NCI-H1105 (cell line): ENCODE measurements at regions not wholly inside any gene's neighbourhood (a gene's known extent, or its start where the extent isn't known, plus 50 kb on each side); places are given as distances from the start of the nearest gene placed in this dataset.
A peak's percentile ranks its signal among the peaks of the same experiment; 100 is the strongest.

ENCODE experiments used
- DNase-seq: peaks from one replicate; lab custom pipeline; 2025; lab: John Stamatoyannopoulos, UW

GRCh38 chr4:58688568-58688967, 1578.4 kb upstream of the IGFBP7 start:
- no peak for DNase-seq

DNA sequence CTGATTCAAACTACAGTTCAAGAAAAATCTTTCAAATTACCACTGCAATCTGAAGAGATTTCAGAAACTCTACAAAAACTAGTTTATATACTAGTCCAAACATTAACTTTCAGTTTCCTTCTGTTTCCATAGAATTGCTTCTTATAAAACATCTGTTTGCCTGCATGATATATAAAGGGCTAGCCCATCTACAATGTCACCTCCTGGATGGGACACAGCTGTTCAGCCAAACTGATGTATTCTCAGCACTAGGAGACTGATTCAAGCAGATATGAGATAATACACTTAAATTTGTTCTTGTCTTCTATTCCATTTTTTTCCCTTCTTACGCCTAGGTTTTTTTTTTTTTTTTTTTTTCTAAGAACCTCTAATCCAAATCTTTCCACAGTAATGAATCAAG, 1569.7 kb upstream of the IGFBP7 start:
- no peak for DNase-seq

- no peak for DNase-seq
These were observed 1568.9 kb upstream of the IGFBP7 start for GRCh38 chr4:58679051-58679450.

DNA sequence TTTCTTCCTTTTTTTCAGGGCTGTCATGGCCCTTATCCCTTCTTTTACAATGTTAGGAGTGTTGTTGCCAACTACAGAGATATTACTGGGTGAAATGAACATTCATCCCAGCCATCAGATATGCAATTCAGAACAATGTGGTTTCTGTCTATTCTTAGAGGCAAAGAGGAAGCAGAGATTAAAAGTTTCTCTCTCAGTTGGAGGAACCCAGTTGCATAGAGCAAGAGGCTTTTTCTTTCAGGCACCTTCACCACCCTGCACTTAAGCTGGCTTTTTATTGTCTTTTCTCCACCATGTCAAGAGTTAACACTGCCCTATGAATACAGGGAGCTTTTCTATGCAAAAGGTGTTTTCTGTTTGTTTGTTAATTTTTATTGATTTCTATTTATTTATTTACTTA, 1559.6 kb upstream of the IGFBP7 start:
- DNase-seq: no peak

GRCh38 chr4:58665649-58666048, 1555.5 kb upstream of the IGFBP7 start:
- peak; percentile 50 for DNase-seq

GRCh38 chr4:58658701-58659100, 1548.5 kb upstream of the IGFBP7 start:
- no peak for DNase-seq

GRCh38 chr4:58653251-58653650, 1543.1 kb upstream of the IGFBP7 start:
- no peak for DNase-seq

DNA sequence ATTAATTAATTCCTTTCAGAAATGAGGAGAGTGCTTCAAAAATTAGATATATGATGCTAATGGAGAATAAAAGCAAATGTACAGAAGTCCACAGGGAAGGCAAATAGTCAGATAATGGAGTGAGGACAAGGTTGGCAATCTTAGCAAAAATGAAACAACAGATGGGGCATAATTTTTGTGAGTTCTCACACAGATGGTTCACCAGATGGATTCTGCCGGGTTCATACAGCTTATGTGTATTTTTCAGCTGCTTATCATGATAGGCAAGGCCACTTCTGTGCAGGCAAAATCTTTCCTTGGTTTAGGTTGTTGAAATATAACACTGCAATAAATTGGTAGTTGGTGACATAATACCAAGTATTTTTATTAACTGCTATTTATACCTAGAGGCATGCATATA, 1539.0 kb upstream of the IGFBP7 start:
- no peak for DNase-seq

- no peak for DNase-seq
These were observed 1535.9 kb upstream of the IGFBP7 start for GRCh38 chr4:58646126-58646525.

GRCh38 chr4:58644549-58644948, 1534.4 kb upstream of the IGFBP7 start:
- no peak for DNase-seq

DNA sequence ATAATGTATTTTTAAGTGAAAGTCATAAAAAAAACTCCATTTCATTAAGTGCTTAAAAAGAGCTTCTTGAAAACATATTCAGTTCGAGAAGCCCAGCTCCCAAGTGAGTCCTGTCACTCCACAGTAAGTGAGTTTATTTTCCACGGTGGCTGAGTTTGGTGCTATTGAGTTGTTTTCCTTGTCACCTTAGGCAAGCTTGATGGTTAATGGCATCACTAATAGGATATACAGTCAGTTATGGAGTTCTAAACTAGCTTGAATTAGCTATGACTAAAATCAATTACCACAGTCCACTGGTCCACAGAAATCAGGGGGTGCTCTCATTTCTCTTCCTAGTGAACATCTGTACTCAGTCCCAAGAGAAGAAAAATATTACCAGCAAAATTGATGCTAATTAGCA, 1526.2 kb upstream of the IGFBP7 start:
- peak; percentile 9 for DNase-seq

- no peak for DNase-seq
These were observed 1507.0 kb upstream of the IGFBP7 start for GRCh38 chr4:58617226-58617625.

- DNase-seq: no peak
These were observed 1500.8 kb upstream of the IGFBP7 start for GRCh38 chr4:58611012-58611411.

GRCh38 chr4:58606303-58606702, 1496.1 kb upstream of the IGFBP7 start:
- DNase-seq: no peak

DNA sequence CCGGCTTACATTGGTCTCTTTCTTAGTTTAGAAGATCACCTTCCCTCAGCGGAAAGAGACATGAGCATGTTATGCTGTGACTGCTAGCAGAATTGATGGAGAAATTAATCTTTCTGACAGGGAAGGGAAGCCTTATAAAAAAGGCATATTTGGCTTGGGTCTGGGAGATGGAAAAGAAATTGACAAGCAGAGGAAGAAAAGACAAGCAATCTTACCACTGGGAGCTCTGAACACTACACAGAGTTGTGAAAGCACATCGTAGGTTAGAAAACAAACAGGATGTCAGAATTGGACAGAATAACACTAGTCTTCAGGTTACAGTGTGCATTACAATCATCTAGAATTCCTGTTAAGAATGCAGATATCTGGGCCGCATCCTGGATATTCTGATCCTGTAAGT, 1493.8 kb upstream of the IGFBP7 start:
- no peak for DNase-seq

GRCh38 chr4:58602731-58603359, 1492.7 kb upstream of the IGFBP7 start:
- DNase-seq: no peak

DNA sequence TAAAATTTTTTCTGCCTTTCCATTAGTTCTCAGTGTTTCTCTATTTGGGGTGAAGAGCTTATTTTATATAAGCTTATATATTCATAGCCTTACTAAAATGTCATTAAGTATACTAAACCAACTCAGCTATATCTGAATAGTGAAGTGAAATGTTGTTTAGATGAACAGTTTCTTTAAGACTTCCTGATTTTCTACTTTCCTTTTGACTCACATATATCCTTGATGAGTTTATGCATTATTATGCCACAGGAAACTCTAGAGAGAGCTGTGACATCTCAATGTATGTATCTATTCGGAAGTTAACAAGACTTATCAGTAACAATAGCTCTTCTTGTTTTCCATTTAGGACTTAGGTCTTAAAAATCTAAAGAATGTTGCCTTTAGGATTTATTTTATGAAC, 1491.8 kb upstream of the IGFBP7 start:
- DNase-seq: no peak

GRCh38 chr4:58600290-58600689, 1490.1 kb upstream of the IGFBP7 start:
- no peak for DNase-seq

GRCh38 chr4:58590722-58591121, 1480.5 kb upstream of the IGFBP7 start:
- DNase-seq: no peak

GRCh38 chr4:58587856-58588255, 1477.7 kb upstream of the IGFBP7 start:
- no peak for DNase-seq

DNA sequence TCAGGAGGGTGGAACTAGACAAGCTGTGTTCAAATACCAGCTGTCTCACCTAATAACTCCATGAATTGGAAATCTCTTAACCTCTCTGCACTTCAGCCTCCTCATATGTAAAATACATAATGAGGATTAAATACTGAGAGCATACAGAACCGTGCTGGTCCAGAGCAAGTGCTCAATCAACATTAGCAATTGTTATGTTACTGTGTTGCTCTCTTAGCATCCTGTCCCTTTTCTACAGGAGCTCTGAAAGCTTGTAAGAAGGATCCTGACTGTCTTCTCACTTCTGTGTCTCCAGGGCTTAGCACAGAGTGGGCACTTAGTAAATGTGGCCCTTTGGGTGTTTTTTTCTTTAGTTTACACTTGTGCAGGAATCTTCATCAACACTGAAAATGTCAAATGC, 1456.1 kb upstream of the IGFBP7 start:
- no peak for DNase-seq

DNA sequence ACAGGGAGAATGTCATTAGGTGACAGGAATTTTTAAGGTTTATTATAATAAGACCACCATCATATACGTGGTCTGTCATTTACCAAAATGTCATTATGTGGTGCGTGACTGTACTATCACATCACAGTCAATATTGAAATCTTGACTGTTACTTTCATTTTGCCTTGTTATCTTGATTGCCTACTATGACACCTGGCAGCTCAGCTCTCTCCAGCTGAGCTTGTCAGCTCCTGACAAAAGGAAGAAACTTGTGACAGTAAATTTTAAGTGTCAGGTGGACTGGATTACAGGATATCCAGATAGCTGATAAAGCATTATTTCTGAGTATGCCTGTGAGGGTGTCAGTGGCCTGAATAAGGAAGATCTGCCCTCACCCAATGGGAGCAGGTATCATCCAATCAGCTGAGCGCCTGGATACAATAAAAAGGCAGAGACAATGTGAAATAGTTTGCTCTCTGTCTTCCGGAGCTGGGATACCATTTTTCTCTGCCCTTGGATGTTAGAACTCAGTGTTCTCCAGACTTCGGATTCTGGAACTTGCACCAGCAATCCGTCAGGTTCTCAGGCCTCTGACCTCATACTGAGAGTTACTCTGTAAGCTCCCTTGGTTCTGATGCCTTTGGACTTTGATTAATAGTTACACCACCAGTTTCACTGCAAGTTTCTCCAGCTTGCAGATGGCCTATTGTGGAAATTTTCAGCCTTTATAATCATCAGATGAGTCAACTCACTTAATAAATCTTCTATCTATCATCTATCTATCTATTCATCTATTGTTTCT, 1454.7 kb upstream of the IGFBP7 start:
- no peak for DNase-seq

- no peak for DNase-seq
These were observed 1451.0 kb upstream of the IGFBP7 start for GRCh38 chr4:58561170-58561569.

DNA sequence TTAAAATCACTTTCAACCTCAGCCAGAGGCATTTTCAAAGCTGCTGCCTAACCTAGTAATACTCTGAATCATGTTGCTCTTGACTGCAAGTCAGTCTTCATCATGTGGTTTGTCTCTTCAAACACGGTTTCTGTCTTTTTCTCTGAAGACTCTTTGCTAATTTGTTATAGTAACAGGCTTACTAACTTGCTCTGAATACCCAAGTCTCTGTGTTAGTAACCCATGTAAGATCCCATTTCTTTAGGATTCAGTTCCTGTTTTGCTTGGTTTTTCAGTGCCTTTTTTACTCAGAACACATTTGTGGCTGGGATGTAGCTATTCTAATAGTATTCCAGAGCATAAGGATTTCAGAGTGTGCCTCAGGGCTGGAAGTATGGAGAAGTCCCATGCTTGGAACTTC, 1450.6 kb upstream of the IGFBP7 start:
- no peak for DNase-seq
